ENCODE measurements at regions not wholly inside any gene's neighbourhood (a gene's known extent, or its start where the extent isn't known, plus 50 kb on each side); places are given as distances from the start of the nearest gene placed in this dataset.

DNA sequence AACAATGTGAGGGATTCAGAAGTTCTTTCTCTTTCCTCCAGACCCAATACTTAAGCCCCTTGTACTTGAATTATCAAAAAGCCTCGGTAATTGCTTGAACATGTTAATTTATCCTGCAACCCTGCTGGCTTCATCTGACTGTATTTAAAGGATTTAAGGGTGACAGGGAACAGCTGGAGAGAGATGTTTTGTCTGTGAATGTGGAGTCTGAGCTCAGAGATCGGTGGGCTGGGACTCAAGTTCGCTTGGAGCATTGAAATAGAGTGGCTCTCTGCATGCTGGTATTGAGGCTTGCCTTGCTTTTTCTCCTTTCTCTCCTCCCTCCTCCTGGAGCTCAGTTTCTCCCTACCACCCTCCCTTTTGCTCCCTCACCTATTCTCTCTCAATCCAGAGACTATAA is 73.6 kb downstream of the BOD1L2 start:
- no peak overlapping the region for H3K4me3 ChIP-seq (ENCODE audit: low read length)
- H3K27me3 ChIP-seq (ENCODE audit: control insufficient read depth, insufficient read depth, low read length), result no peaks in the 10 kb centered on the region
- H3K4me1 ChIP-seq (ENCODE audit: control insufficient read depth, insufficient read depth, low read length), result no peaks in the 10 kb centered on the region
- H3K9ac ChIP-seq (ENCODE audit: low read length), result no peak overlapping the region
- H3K36me3 ChIP-seq (ENCODE audit: control insufficient read depth, insufficient read depth, low read length), result no peaks in the 10 kb centered on the region
- H3K27ac ChIP-seq (ENCODE audit: low read depth, low read length), result no peak overlapping the region

DNA sequence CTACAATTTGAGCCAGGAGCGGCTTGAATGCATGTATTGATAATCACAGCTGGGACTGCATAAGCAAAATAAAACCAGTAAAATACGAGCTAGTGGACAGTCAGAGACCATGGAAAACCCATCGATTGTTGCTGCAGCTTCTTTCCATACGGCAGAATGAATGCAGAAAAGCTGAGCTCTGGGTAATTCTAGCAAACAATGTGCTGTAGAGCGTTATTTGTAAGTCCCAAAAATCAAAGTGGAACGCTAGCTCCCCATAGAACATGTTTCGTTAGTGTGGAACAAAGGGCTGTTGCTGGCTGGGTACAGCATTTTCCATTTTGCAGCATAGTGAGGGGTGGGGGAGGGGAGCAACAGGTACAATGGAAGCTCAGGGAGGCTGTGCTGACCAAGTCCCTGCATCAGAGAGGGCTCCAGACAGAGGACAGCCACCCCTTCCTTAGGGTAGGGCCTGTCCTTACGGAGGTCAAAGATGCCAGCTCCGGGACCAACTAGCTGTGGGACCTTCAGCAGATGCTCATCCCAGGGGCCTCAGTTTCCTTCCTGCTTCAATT is 74.1 kb downstream of the BOD1L2 start:
- Histone ChIP-seq H3K4me1 (ENCODE audit: control insufficient read depth, insufficient read depth, low read length) (no peaks in the 10 kb centered on the region), H3K27ac (ENCODE audit: low read depth, low read length) (no peak overlapping the region), H3K27me3 (ENCODE audit: control insufficient read depth, insufficient read depth, low read length) (no peaks in the 10 kb centered on the region), H3K36me3 (ENCODE audit: control insufficient read depth, insufficient read depth, low read length) (no peaks in the 10 kb centered on the region), H3K4me3 (ENCODE audit: low read length) (no peak overlapping the region), H3K9ac (ENCODE audit: low read length) (no peak overlapping the region)

DNA sequence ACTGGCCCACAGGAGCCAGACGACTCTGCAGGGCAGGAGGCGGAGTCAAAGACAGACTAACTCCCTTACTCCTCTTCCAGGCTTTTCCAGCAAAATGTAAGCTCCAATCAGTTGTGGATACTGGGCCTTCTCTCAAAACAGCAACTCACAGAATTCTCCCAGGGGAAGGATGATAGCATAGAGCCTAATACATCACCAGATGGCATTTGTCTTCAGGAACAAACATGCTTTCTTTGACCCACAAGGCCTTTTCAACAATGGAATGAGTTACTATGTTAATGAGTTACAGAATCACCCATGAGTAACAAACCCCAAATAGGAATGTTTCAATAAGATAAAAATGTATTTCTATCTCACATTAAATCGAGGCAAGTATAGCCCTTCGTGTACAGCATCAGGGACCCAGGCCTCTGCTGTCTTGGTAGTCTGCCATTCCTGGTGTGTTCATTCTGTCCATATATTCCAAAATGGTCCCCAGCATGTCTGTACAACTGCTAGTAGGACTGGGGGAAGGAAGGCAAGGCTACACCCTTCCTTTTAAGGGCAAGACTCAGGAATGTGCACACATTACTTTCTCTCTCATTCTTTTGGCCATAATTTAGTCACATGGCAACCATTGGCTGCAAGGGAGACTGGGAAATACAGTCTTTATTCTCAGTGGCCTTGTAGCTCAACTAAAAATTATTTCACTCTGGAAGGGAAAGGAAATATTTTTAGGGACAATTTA is 76.4 kb downstream of the BOD1L2 start:
- Histone ChIP-seq H3K9ac (ENCODE audit: low read length) (no peak overlapping the region), H3K27ac (ENCODE audit: low read depth, low read length) (no peak overlapping the region), H3K36me3 (ENCODE audit: control insufficient read depth, insufficient read depth, low read length) (no peaks in the 10 kb centered on the region), H3K4me1 (ENCODE audit: control insufficient read depth, insufficient read depth, low read length) (no peaks in the 10 kb centered on the region), H3K4me3 (ENCODE audit: low read length) (no peak overlapping the region), H3K27me3 (ENCODE audit: control insufficient read depth, insufficient read depth, low read length) (no peaks in the 10 kb centered on the region)

DNA sequence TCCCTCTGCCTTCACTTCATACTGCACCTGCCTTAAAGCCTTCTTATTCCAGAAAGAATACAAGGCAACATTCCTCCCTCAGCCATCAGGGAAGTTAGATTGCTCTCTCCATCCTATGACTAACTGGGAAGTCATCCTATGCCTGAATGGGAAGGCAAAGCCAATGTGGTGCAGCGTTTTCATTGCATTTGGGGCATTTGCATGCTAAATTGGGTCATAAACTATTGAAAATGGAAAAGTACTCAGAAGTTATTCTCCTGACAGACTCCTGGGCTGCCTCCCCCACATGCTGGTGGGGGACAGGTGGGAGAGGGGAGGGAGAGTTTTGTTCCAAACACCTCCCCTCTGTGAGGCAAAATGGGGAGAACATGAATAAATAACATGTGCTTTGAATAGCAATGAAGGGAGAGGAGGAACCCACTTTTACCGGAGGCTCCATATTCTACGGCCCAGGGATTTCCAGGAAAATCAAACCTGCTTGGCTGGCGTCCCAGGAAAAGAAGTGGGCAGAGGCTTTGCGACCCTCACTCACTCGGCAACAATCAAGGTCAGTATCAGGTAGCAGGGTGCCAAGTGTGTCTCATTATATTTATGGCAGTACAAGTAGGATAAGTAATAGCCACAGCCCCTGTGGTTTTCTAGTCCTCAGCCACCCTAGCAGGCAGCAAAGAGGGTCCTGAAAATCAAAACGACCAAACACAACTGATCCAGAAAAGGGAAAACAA is 84.1 kb downstream of the BOD1L2 start:
- H3K4me1 ChIP-seq (ENCODE audit: control insufficient read depth, insufficient read depth, low read length), result no peaks in the 10 kb centered on the region
- H3K4me3 ChIP-seq (ENCODE audit: low read length), result no peak overlapping the region
- no peak overlapping the region for H3K9ac ChIP-seq (ENCODE audit: low read length)
- no peaks in the 10 kb centered on the region for H3K27me3 ChIP-seq (ENCODE audit: control insufficient read depth, insufficient read depth, low read length)
- no peak overlapping the region for H3K27ac ChIP-seq (ENCODE audit: low read depth, low read length)
- H3K36me3 ChIP-seq (ENCODE audit: control insufficient read depth, insufficient read depth, low read length), result no peaks in the 10 kb centered on the region

DNA sequence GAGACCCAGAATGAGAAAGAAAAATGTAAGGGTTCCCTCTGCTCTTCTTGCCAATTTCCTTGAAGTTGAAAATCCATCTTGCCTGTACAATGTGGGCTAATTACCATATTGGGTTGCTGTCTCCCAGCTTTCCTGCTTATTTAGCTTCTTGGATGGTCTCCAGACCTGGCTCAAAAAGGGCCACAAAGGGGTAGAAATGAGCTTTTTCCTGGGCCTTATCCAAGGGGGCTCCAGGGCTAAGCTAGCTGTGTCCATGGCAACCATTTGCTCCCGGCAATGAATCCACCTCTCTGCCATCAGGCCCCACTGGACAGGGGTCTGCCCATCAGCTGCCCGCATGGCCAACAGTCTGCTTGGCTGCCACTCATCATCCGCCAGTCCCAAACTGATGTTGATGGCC is 85.0 kb downstream of the BOD1L2 start:
- no peaks in the 10 kb centered on the region for H3K36me3 ChIP-seq (ENCODE audit: control insufficient read depth, insufficient read depth, low read length)
- H3K27ac ChIP-seq (ENCODE audit: low read depth, low read length), result no peak overlapping the region
- H3K4me3 ChIP-seq (ENCODE audit: low read length), result no peak overlapping the region
- H3K27me3 ChIP-seq (ENCODE audit: control insufficient read depth, insufficient read depth, low read length), result no peaks in the 10 kb centered on the region
- no peaks in the 10 kb centered on the region for H3K4me1 ChIP-seq (ENCODE audit: control insufficient read depth, insufficient read depth, low read length)
- no peak overlapping the region for H3K9ac ChIP-seq (ENCODE audit: low read length)

DNA sequence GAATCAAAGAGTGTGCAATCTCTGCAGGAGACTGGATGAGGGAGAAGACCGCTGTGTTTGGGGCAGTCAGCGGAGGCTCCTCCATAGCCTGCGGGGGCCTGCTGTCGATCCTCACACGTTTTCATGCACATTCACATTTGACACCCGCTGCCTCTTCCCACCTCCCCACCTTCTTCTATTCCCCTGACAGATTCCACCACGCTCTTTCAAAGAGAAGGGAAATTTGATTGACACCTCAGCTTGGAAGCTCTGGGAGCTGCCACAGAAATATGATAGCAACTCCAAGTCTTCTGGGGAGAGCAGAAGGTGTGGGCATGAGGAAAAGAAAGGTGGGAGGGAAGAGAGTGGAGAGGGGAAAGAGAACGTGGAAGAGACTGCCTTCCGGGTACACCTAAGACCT is 87.5 kb downstream of the BOD1L2 start:
- H3K27me3 ChIP-seq (ENCODE audit: control insufficient read depth, insufficient read depth, low read length), result no peaks in the 10 kb centered on the region
- no peaks in the 10 kb centered on the region for H3K4me1 ChIP-seq (ENCODE audit: control insufficient read depth, insufficient read depth, low read length)
- H3K9ac ChIP-seq (ENCODE audit: low read length), result no peak overlapping the region
- no peaks in the 10 kb centered on the region for H3K36me3 ChIP-seq (ENCODE audit: control insufficient read depth, insufficient read depth, low read length)
- H3K27ac ChIP-seq (ENCODE audit: low read depth, low read length), result no peak overlapping the region
- H3K4me3 ChIP-seq (ENCODE audit: low read length), result no peak overlapping the region

DNA sequence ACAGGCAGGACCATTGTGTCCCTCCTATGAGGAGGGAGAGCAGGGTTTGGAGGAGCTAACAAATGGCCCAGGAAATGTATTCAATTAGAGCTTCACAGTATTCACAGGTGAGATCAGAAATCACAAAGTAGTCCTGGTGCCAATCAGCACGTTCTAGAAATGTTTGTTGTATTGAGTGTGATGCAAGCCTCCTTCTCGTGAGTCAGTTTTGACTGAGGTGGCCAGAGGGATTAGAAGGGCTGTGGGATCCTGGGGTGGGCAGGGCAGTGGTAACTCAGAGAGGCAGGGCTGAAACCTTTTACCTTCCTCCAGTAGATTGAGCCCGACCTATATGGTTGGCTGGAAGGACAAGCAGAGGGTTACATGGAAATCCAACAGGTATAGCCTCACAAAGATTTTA is 95.0 kb downstream of the BOD1L2 start:
- Histone ChIP-seq H3K9ac (ENCODE audit: low read length) (no peak overlapping the region), H3K27ac (ENCODE audit: low read depth, low read length) (no peak overlapping the region), H3K4me3 (ENCODE audit: low read length) (no peak overlapping the region), H3K27me3 (ENCODE audit: control insufficient read depth, insufficient read depth, low read length) (no peaks in the 10 kb centered on the region), H3K36me3 (ENCODE audit: control insufficient read depth, insufficient read depth, low read length) (no peaks in the 10 kb centered on the region), H3K4me1 (ENCODE audit: control insufficient read depth, insufficient read depth, low read length) (no peaks in the 10 kb centered on the region)

DNA sequence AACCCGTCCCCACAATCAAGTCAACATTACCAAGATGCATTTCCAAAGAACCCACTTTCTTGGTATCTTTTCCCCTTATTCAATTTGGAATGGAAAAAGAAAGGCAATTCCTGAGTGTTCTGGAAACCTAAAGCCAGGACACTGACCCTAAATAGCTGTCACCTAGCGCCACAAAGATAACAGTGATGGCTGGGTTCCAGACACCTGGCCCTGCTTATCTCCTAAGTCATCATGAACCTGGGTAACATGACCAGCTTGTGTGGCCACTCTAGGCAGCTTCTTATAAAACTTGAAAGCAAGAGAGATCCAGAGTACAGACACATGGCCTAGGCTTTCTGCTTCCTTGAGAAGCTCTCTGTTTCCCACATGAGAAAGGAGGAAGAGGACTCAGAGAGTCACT is 95.4 kb downstream of the BOD1L2 start:
- H3K4me1 ChIP-seq (ENCODE audit: control insufficient read depth, insufficient read depth, low read length), result no peaks in the 10 kb centered on the region
- no peak overlapping the region for H3K9ac ChIP-seq (ENCODE audit: low read length)
- no peaks in the 10 kb centered on the region for H3K27me3 ChIP-seq (ENCODE audit: control insufficient read depth, insufficient read depth, low read length)
- no peak overlapping the region for H3K27ac ChIP-seq (ENCODE audit: low read depth, low read length)
- H3K36me3 ChIP-seq (ENCODE audit: control insufficient read depth, insufficient read depth, low read length), result no peaks in the 10 kb centered on the region
- no peak overlapping the region for H3K4me3 ChIP-seq (ENCODE audit: low read length)

DNA sequence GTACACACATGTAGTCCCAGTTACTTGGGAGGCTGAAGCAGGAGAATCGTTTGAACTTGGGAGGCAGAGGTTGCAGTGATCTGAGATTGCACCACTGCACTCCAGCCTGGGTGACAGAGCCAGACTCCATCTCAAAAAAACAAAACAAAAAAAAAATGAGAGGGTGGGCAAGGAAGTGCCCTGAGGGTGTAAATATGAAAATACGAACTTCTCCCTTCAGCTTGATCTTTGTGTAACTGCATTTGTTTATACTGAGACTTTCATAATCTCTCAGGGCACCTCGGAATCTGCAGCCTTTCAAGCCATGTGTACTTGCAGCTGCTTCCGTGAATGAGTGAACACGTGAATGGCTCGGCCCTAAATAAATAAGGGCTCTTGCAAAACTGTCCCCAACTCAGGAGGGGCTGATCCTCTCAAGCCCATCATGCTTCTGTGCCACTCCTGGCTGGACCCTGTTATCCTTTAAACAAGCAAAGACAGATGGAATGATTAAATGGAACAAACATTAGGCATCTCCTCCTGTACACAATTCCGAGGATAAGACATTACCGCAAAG is 96.8 kb downstream of the BOD1L2 start:
- Histone ChIP-seq H3K36me3 (ENCODE audit: control insufficient read depth, insufficient read depth, low read length) (no peaks in the 10 kb centered on the region), H3K27ac (ENCODE audit: low read depth, low read length) (no peak overlapping the region), H3K27me3 (ENCODE audit: control insufficient read depth, insufficient read depth, low read length) (no peaks in the 10 kb centered on the region), H3K4me1 (ENCODE audit: control insufficient read depth, insufficient read depth, low read length) (no peaks in the 10 kb centered on the region), H3K9ac (ENCODE audit: low read length) (no peak overlapping the region), H3K4me3 (ENCODE audit: low read length) (no peak overlapping the region)

DNA sequence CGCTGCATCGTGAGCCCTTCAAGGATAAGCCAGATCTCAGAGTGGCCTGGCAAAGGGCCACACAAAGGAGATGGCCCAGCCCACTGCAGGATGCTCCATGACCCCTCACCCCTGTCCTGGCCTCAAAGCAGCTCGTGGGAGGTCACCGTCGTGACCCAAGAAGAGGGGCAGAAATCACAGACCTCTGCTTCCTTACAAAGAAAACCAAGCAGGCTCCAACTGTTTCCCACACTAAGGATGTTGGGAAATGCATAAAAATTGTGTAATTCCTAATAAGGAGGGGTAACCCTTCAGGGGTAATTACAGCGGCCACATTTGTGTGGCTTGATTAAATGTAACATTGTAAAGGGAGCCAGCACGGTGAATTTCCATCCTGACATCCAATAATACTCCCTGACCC is 102.3 kb downstream of the BOD1L2 start:
- H3K4me3 ChIP-seq (ENCODE audit: low read length), result no peak overlapping the region
- no peaks in the 10 kb centered on the region for H3K27me3 ChIP-seq (ENCODE audit: control insufficient read depth, insufficient read depth, low read length)
- H3K9ac ChIP-seq (ENCODE audit: low read length), result no peak overlapping the region
- no peaks in the 10 kb centered on the region for H3K36me3 ChIP-seq (ENCODE audit: control insufficient read depth, insufficient read depth, low read length)
- H3K27ac ChIP-seq (ENCODE audit: low read depth, low read length), result no peak overlapping the region
- no peaks in the 10 kb centered on the region for H3K4me1 ChIP-seq (ENCODE audit: control insufficient read depth, insufficient read depth, low read length)

DNA sequence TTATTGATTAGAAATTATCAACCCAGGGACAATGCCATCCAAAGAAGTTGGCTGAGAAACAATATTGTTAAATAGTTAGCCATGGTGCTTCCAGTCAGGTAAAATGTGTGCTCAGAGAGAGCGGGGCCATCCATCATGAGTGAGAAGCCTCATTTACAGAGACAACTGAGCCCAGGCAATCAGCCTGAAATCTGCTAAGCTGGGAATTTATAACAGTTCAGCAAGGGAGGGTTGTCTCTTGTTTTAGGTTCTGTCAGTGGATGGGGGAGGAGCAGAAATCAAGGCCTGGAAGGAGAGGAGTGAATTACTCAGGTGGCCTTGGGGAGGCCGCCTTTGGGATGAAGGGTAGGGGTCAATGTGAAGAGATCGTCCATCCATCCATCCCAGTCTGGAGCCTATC is 102.5 kb upstream of the ST8SIA3 start:
- H3K36me3 ChIP-seq (ENCODE audit: control insufficient read depth, insufficient read depth, low read length), result no peaks in the 10 kb centered on the region
- no peaks in the 10 kb centered on the region for H3K4me1 ChIP-seq (ENCODE audit: control insufficient read depth, insufficient read depth, low read length)
- H3K27ac ChIP-seq (ENCODE audit: low read depth, low read length), result no peak overlapping the region
- no peak overlapping the region for H3K4me3 ChIP-seq (ENCODE audit: low read length)
- H3K27me3 ChIP-seq (ENCODE audit: control insufficient read depth, insufficient read depth, low read length), result no peaks in the 10 kb centered on the region
- no peak overlapping the region for H3K9ac ChIP-seq (ENCODE audit: low read length)

DNA sequence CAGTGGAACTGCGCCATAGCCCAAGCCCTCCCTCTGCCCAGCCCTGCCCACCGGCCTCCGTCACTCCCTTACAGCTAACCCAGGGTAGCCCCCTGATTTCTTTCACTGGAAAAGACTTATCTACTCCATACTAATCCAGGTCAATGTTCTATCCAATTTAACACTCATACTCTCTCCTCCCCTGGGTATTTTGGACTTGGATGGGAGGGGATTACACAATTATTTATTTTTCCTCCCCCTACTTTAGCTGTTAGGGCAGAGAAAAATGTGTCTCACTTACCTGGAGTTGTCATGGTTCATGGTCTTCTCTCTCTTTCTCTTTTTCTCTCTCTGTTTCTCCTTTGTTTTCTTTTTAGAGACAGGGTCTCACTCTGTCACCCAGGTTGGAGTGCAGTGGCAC is 100.6 kb upstream of the ST8SIA3 start:
- no peaks in the 10 kb centered on the region for H3K27me3 ChIP-seq (ENCODE audit: control insufficient read depth, insufficient read depth, low read length)
- H3K4me3 ChIP-seq (ENCODE audit: low read length), result no peak overlapping the region
- H3K36me3 ChIP-seq (ENCODE audit: control insufficient read depth, insufficient read depth, low read length), result no peaks in the 10 kb centered on the region
- H3K9ac ChIP-seq (ENCODE audit: low read length), result no peak overlapping the region
- H3K4me1 ChIP-seq (ENCODE audit: control insufficient read depth, insufficient read depth, low read length), result no peaks in the 10 kb centered on the region
- H3K27ac ChIP-seq (ENCODE audit: low read depth, low read length), result no peak overlapping the region

Data from rectal smooth muscle tissue (tissue), 1 donor.